Choroid plexus epithelial cell (primary cell): ENCODE measurements at regions not wholly inside any gene's neighbourhood (a gene's known extent, or its start where the extent isn't known, plus 50 kb on each side); places are given as distances from the start of the nearest gene placed in this dataset.

Experiments
- DNase-seq: peaks from one replicate; pipeline ENCODE4 v3.0.0-alpha.2; 2010; ENCODE audit warnings: low read depth
- H3K4me3 ChIP-seq: 2 replicates; pipeline ENCODE4 v1.5.1; 2011; ENCODE audit warnings: low read depth, mild to moderate bottlenecking, control low read depth, low read length, moderate library complexity
- CTCF ChIP-seq: conservative IDR thresholded peaks from 2 replicates; pipeline ENCODE4 v1.5.1; 2011; ENCODE audit warnings: low read depth, mild to moderate bottlenecking, control low read depth, inconsistent platforms, low read length, moderate library complexity

DNA sequence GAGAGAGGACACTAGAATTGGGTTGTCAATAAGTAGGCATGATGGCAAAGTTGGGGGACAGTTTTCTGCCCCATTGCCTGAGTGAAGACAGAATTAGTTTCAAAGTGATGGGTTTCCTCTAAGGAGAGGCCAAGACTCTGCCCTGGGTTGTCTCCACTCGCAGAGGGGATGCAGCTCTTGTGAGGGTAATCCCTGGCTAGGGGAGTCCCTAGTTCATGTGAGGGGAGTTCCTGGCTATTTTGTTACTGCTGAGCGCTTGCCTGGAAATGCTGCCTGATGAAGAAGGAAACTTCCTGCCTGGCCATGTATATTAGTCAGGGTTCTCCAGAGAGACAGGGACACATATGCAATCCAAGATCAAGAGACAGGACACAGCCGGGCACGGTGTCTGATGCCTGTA, 501.5 kb downstream of the BCL11A start:
- no peak for DNase-seq

GRCh38 chr2:60047944-60048525, 505.4 kb downstream of the BCL11A start:
- TF ChIP-seq CTCF, result no peak
- H3K4me3 ChIP-seq, result no peak overlapping the region
- no peak for DNase-seq

More for the DNA sequence above, 501.5 kb downstream of the BCL11A start:
- no peak overlapping the region for H3K4me3 ChIP-seq
- TF ChIP-seq CTCF, result no peak

GRCh38 chr2:60047347-60047746, 506.1 kb downstream of the BCL11A start:
- no peak for TF ChIP-seq CTCF
- no peak for DNase-seq
- no peak overlapping the region for H3K4me3 ChIP-seq

DNA sequence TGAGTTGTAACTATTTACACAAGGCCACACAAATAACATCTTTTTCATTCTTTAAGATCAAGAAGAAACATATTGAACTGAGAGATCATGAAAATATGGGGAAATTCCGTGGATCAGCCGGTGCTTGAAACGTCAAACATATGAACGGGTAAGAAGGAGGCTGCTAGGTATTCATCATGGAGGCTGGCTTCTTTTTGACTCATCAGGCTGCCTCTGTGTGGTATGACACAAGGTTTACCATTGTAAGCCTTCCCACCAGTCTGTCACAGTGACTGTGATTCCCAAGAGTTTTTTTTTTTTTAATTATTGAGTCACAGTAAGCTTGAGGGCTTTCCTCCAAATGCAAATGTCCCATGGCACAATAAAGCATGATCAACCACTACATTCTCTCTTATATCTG, 506.9 kb downstream of the BCL11A start:
- TF ChIP-seq CTCF, result no peak
- DNase-seq, result no peak
- no peak overlapping the region for H3K4me3 ChIP-seq

- H3K4me3 ChIP-seq, result no peak overlapping the region
- DNase-seq, result no peak
- TF ChIP-seq CTCF, result no peak
Observed at GRCh38 chr2:60045456-60045855, 508.0 kb downstream of the BCL11A start.

GRCh38 chr2:60044484-60044883, 509.0 kb downstream of the BCL11A start:
- no peak for DNase-seq
- TF ChIP-seq CTCF, result no peak
- no peak overlapping the region for H3K4me3 ChIP-seq

DNA sequence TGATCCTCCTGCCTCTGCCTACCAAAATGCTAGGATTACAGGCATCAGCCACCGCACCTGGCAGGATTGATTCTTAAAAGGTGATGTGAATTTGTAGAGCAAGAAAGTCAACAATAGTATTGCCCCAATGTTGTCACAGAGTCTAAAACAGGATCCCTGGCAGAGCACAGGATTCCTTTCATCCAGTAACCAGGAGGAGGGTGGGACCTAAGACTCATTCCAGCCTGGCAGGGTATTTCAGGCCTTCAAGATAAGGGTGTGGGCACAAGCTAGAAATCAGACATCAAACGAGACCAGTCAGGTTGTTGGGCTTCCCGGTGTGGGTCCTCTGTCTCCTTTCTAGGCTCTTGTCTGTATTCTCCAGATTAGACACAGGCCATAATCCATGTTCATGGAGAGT, 511.4 kb downstream of the BCL11A start:
- no peak for TF ChIP-seq CTCF
- DNase-seq, result no peak
- no peak overlapping the region for H3K4me3 ChIP-seq
